Activated gamma-delta T cell treated with Interleukin-2 at 50 U/mL for 16 hours (primary cell): ENCODE measurements at regions not wholly inside any gene's neighbourhood (a gene's known extent, or its start where the extent isn't known, plus 50 kb on each side); places are given as distances from the start of the nearest gene placed in this dataset.

Experiments used
- DNase-seq: peaks from one replicate; pipeline ENCODE4 v3.0.0-alpha.2; 2020

GRCh38 chr18:39521164-39521563 is 1955.6 kb upstream of the CELF4 start:
- no peak for DNase-seq

DNA sequence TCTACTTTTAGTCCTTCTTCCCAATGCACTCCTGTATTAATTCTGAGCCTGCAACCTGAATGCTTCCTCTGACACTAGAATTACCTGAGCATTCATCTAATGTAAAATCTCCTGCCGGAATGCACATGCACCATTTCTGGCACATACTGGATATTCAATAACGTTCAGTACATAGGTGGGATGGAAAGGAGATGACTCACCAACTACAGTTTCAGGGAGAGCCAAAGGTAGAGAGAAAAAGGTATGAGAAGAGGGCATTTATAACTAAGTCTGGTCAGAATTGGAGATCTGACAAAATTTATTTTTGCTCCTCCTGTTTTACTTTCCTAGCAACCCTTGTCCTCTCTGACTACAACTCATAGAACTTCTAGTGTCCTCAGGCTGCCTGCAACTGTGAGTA is 1954.1 kb upstream of the CELF4 start:
- no peak for DNase-seq

DNA sequence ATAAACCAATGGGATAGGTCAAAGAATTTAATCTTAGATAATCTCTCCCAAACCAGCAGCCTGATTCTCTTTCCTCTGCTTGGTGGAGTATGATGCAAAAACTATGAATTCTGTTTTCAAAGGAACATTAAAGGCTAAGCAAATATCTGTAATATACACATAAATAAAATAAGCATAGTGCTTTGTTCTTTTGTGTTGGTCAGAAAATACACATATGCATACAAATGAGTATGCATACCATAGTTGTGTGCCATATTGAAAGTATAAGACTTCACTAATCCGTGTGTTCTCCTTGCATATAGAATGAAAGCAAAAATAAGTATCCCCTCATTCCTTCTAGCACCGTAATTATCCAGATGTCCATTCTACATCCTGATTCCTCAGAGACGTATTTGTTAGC is 1949.7 kb upstream of the CELF4 start:
- no peak for DNase-seq

GRCh38 chr18:39513186-39513585 is 1947.6 kb upstream of the CELF4 start:
- no peak for DNase-seq

- no peak for DNase-seq
These were observed 1941.2 kb upstream of the CELF4 start for GRCh38 chr18:39506581-39507330.

DNA sequence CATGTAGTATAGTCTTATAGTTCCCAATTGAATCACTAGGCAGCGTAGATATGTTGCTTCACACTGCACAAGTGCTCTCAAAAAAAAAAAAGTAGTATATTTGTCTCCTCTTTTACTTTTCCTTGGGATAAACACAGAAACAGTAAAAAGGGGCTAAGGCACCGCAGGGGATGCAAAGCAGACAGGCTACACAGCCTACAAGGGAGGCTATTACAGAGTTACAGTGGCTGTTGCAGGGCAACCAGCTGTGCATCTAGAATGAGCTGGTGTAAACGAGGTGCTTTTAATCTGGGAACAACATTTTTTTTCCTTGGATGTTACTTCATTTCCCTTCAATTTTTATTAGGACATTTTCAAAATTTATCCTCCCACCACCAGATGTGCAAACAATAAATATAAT is 1934.7 kb upstream of the CELF4 start:
- DNase-seq = no peak

DNA sequence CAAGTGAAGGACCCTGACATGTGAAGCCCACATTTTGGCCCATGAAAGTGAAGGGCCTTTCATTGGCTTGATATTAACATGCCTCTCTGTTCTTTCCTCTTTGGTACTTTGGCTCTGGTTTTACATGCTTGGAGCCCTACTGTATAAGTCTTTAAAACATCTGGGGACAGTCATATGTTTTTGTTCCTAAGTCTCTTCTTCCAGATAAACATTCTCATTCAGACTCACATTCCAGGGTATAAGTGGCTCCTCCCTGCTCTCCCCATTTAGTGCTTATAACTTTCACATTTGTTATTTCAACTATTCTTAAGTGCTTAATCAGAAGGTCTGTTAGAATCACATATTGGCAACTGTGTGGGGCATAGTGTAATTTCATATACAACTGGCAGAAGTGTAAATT is 1932.2 kb upstream of the CELF4 start:
- no peak for DNase-seq

DNA sequence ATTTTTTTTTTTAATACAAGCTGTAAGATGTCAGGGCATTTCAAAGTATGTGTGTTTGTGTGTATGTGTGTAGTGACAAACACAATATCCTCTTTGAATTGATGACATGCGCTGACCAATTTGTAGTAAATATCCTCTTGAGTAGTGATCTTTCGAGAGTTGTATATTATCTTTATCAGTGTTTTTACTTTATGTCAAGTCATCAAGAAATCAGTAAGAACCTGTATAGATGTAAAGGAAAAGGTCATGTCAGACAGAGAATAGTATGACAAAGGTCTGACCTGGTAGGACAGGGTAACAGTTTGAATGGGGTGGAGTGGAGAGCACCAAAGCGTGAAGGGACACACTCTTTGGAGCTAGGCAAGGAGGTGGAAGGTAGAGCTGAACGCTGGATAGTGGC is 1931.4 kb upstream of the CELF4 start:
- DNase-seq = no peak

- no peak for DNase-seq
These were observed 1928.8 kb upstream of the CELF4 start for GRCh38 chr18:39494211-39494896.

- DNase-seq = no peak
These were observed 1925.8 kb upstream of the CELF4 start for GRCh38 chr18:39491408-39491807.

DNA sequence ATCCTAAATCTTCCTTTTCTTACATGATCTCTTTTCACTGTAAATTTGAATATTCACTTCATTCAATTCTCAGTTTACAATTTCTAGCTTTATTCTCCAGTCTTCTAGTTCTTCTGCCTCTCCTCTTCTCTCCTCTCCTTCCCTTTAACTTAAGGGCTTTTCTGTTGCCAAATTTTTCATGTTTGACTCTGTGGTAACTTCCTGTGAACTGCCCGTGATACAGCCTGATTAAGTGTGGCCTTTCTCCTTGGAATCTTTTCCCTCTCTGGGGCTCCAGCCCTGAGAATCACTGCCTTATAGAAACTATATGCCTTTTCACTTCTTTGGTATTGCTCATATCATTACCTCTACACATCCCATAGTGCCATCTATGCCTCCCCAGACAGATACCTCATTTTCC is 1923.8 kb upstream of the CELF4 start:
- no peak for DNase-seq

GRCh38 chr18:39487932-39488331 is 1922.3 kb upstream of the CELF4 start:
- no peak for DNase-seq

- no peak for DNase-seq
These were observed 1920.7 kb upstream of the CELF4 start for GRCh38 chr18:39486268-39486667.

- no peak for DNase-seq
These were observed 1920.1 kb upstream of the CELF4 start for GRCh38 chr18:39485696-39486095.

GRCh38 chr18:39481281-39481680 is 1915.7 kb upstream of the CELF4 start:
- no peak for DNase-seq

DNA sequence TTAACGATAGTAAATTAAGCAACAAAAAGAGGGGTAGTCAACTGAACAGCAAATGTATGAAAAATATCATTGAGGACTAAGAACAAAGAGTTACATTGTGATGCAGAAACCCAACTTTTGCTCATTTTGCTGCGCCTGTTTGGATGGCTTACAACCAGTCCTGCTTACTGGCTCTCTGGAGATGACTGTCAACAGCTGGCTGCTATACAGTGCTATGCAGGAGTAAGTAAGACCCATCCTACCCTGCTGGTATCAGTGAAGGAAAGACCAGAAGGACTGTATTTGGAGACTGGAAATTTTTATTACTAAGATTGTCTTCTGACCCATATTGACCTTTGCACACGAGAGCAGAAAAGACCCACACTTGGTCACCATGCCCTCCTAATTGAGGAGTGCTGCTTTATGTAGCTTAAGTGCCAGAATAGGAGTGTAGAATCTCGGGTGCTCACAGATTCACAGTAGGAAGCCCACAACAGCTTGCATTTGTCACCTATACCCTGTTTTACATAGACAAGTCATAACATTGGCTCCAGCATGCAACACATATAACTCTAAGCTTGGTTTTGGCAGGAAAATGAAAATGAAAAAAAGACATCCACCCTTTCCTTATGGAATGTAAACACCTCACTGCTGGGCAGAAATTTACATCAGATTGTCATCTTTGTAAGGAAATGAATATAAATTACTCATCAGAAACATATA is 1915.0 kb upstream of the CELF4 start:
- DNase-seq = no peak

GRCh38 chr18:39464006-39464405 is 1898.4 kb upstream of the CELF4 start:
- no peak for DNase-seq

GRCh38 chr18:39462436-39462835 is 1896.8 kb upstream of the CELF4 start:
- no peak for DNase-seq

DNA sequence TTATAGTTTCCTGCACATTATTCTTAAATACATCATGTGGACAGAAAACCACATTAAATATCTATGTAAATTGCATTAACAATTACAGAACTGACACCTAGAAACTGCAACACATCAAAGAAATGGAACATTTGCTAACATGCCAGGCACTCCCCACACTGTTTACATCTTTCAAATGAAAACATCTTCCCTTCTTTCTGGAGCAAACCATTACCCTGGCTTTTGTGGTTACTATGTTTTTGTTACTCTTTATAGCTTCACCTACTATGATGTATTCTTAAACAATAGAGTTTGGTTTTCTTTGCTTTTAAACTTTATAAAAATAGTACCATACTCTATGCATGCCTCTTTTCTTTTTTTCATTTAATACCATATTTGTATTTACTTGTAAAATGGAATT is 1894.5 kb upstream of the CELF4 start:
- DNase-seq = no peak

GRCh38 chr18:39455285-39455684 is 1889.7 kb upstream of the CELF4 start:
- DNase-seq = no peak

- DNase-seq = no peak
These were observed 1889.3 kb upstream of the CELF4 start for GRCh38 chr18:39454866-39455265.

DNA sequence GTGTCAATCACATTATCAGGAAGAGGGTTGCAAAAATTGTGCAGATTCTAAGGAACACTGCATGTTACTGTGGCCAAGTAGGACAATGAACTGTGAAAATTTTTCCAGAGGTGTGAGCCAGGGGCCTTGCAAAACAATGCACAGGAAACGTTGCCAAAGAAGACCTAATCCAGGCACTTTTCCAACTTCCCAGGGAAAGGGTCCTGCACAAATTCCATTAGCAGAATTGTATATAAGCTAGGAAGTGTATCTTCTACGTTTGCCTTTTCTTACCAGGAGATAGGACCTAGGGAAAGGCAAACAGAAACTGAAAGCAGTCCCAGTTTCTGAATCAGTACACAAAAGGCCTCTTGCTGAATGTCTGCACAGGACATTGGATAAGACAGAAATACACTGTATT is 1888.3 kb upstream of the CELF4 start:
- no peak for DNase-seq

GRCh38 chr18:39453356-39453755 is 1887.8 kb upstream of the CELF4 start:
- DNase-seq = no peak

DNA sequence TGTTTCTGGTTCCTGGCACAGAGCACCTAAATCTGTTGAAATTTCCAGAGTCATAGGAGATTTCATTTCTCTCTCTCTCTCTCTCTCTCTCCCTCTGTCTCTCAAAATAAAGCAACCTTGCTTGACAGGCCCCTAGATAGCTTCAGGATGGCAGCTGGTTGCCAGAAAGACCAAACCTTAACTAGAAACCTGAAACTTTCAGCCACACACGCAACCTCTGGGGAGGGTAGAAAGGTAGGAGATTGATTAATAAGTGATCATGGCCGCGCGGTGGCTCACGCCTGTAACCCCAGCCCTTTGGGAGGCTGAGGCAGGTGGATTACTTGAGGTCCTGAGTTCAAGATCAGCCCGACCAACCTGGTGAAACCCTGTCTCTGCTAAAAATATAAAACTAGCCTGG is 1885.4 kb upstream of the CELF4 start:
- no peak for DNase-seq
